ENCODE measurements at regions not wholly inside any gene's neighbourhood (a gene's known extent, or its start where the extent isn't known, plus 50 kb on each side); places are given as distances from the start of the nearest gene placed in this dataset.
A peak's percentile ranks its signal among the peaks of the same experiment; 100 is the strongest.
"Not testable (repeated sequence)": the region's sequence is repeated elsewhere in the genome, so short reads cannot be mapped to it uniquely, and the experiment has no call there.

DNA sequence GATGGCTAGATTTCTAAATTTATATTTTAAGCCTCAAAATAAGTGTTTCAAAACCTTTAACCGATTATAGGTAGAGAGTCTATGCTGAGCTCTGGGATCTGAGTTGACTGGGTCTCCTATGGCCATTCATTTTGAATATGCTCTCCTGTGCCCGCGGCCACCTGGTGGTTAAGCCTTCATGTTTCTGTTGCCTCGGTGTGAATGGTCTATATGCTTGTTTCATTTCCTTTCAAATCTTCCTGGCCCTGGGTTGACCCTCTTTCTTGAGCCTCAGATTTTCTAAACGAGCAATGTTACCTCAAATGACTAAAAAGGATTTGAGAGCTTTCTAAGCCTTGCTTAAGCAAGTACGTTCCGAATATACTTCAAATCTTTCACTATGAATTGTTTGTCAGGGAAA, 789.4 kb upstream of the KIRREL3 start:
- Histone ChIP-seq H3K9me3 (ENCODE audit: control insufficient read depth in 4 of 4, insufficient read depth in 3 of 4, low read length in 3 of 4) (no peaks in the 10 kb centered on the region), H3K9ac (ENCODE audit: insufficient read depth in 1 of 2, low read length in 2 of 2) (no peak overlapping the region), H3K27me3 (ENCODE audit: control insufficient read depth in 3 of 3, insufficient read depth in 3 of 3, low read length in 2 of 3) (no peaks in the 10 kb centered on the region), H3K4me1 (ENCODE audit: control insufficient read depth in 5 of 5, insufficient read depth in 5 of 5, low read length in 5 of 5) (no peaks in the 10 kb centered on the region), H3K36me3 (ENCODE audit: control insufficient read depth in 4 of 4, insufficient read depth in 4 of 4, low read length in 4 of 4) (no peaks in the 10 kb centered on the region), H3K27ac (ENCODE audit: low read depth in 1 of 2, low read length in 1 of 2) (no peak overlapping the region), H3K4me3 (no peak overlapping the region)
- ATAC-seq (ENCODE audit: insufficient read depth, low FRiP score) = no peak
- WGBS, 2 donors = 55% methylated on average over 7 of the region's 7 CpGs
- peak; percentile 4 to 20 (median 19) for DNase-seq
- TF ChIP-seq, protein P1, sequence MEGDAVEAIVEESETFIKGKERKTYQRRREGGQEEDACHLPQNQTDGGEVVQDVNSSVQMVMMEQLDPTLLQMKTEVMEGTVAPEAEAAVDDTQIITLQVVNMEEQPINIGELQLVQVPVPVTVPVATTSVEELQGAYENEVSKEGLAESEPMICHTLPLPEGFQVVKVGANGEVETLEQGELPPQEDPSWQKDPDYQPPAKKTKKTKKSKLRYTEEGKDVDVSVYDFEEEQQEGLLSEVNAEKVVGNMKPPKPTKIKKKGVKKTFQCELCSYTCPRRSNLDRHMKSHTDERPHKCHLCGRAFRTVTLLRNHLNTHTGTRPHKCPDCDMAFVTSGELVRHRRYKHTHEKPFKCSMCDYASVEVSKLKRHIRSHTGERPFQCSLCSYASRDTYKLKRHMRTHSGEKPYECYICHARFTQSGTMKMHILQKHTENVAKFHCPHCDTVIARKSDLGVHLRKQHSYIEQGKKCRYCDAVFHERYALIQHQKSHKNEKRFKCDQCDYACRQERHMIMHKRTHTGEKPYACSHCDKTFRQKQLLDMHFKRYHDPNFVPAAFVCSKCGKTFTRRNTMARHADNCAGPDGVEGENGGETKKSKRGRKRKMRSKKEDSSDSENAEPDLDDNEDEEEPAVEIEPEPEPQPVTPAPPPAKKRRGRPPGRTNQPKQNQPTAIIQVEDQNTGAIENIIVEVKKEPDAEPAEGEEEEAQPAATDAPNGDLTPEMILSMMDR (IDR thresholded peaks at IDR 0.05; ENCODE audit: control extremely low read depth, extremely low read depth) = no peak

DNA sequence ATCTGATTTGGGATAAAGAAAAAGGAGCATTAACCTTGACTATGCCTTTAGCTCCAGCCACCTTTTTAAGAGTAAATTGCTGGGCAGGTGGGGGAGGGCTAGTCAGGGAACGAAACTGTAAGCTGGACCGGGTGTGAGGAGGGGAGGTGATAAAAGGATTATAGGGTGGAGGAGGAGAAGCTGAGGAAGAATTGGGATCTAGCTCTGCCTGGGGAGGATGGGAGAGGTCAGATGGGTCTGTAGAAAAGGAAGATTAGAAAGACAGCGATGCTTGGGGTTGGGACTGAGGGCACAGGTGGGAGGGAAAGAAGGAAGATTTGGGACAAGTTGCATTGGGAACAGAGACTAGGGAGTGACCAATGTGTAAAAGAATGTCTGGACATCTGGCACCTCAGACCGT, 772.4 kb upstream of the KIRREL3 start:
- not testable (repeated sequence) for H3K27ac ChIP-seq (ENCODE audit: low read depth in 1 of 2, low read length in 1 of 2); H3K36me3 ChIP-seq (ENCODE audit: control insufficient read depth in 4 of 4, insufficient read depth in 4 of 4, low read length in 4 of 4); H3K9ac ChIP-seq (ENCODE audit: insufficient read depth in 1 of 2, low read length in 2 of 2); H3K4me3 ChIP-seq; ATAC-seq (ENCODE audit: insufficient read depth, low FRiP score); DNase-seq; H3K4me1 ChIP-seq (ENCODE audit: control insufficient read depth in 5 of 5, insufficient read depth in 5 of 5, low read length in 5 of 5); H3K27me3 ChIP-seq (ENCODE audit: control insufficient read depth in 3 of 3, insufficient read depth in 3 of 3, low read length in 2 of 3); H3K9me3 ChIP-seq (ENCODE audit: control insufficient read depth in 4 of 4, insufficient read depth in 3 of 4, low read length in 3 of 4)
- WGBS, 2 donors = 79 to 88% methylated on average over 4 of the region's 4 CpGs

DNA sequence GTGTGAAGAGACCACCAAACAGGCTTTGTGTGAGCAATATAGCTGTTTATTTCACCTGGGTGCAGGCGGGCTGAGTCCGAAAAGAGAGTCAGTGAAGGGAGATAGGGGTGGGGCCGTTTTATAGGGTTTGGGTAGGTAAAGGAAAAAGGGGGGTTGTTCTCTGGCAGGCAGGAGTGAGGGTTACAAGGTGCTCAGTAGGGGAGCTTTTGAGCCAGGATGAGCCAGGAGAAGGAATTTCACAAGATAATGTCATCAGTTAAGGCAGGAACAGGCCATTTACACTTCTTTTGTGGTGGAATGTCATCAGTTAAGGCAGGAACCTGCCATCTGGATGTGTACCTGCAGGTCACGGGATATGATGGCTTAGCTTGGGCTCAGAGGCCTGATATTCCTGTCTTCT, 768.4 kb upstream of the KIRREL3 start:
- WGBS, 2 donors = 76 to 85% methylated on average over 4 of the region's 4 CpGs
- not testable (repeated sequence) for H3K9ac ChIP-seq (ENCODE audit: insufficient read depth in 1 of 2, low read length in 2 of 2); ATAC-seq (ENCODE audit: insufficient read depth, low FRiP score); H3K9me3 ChIP-seq (ENCODE audit: control insufficient read depth in 4 of 4, insufficient read depth in 3 of 4, low read length in 3 of 4); DNase-seq; H3K4me3 ChIP-seq; H3K27ac ChIP-seq (ENCODE audit: low read depth in 1 of 2, low read length in 1 of 2); H3K36me3 ChIP-seq (ENCODE audit: control insufficient read depth in 4 of 4, insufficient read depth in 4 of 4, low read length in 4 of 4); H3K27me3 ChIP-seq (ENCODE audit: control insufficient read depth in 3 of 3, insufficient read depth in 3 of 3, low read length in 2 of 3); H3K4me1 ChIP-seq (ENCODE audit: control insufficient read depth in 5 of 5, insufficient read depth in 5 of 5, low read length in 5 of 5)

DNA sequence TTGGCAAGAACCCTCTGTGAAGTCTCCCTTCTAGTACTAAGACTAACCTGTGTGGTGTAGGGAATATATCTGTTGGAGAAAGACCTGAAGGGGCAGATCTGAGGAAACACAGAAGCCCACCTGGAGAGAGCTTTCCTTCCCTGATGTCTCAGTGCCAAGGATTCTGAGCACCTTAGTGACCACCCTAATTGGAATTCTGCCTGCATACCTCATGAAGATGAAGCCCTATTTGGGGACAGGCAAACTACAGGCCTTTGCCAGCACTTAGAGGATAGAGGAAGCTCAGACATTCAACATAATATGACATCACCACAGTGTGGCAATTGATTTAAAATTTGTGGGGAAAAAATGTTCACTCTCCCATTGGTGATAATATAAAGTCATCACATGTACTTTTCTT, 766.2 kb upstream of the KIRREL3 start:
- TF ChIP-seq, protein P1 (IDR thresholded peaks at IDR 0.05; ENCODE audit: control extremely low read depth, extremely low read depth) = no peak
- Histone ChIP-seq H3K36me3 (ENCODE audit: control insufficient read depth in 4 of 4, insufficient read depth in 4 of 4, low read length in 4 of 4) (no peaks in the 10 kb centered on the region), H3K4me1 (ENCODE audit: control insufficient read depth in 5 of 5, insufficient read depth in 5 of 5, low read length in 5 of 5) (peaks cover 0 to 2% (median 0%) of the 10 kb centered on the region in 5 donors), H3K27ac (ENCODE audit: low read depth in 1 of 2, low read length in 1 of 2) (peak overlapping the region in 1 of 2 donors; percentile 16), H3K4me3 (no peak overlapping the region), H3K9me3 (ENCODE audit: control insufficient read depth in 4 of 4, insufficient read depth in 3 of 4, low read length in 3 of 4) (no peaks in the 10 kb centered on the region), H3K27me3 (ENCODE audit: control insufficient read depth in 3 of 3, insufficient read depth in 3 of 3, low read length in 2 of 3) (no peaks in the 10 kb centered on the region), H3K9ac (ENCODE audit: insufficient read depth in 1 of 2, low read length in 2 of 2) (no peak overlapping the region)
- DNase-seq (no peak), ATAC-seq (ENCODE audit: insufficient read depth, low FRiP score) (no peak)

DNA sequence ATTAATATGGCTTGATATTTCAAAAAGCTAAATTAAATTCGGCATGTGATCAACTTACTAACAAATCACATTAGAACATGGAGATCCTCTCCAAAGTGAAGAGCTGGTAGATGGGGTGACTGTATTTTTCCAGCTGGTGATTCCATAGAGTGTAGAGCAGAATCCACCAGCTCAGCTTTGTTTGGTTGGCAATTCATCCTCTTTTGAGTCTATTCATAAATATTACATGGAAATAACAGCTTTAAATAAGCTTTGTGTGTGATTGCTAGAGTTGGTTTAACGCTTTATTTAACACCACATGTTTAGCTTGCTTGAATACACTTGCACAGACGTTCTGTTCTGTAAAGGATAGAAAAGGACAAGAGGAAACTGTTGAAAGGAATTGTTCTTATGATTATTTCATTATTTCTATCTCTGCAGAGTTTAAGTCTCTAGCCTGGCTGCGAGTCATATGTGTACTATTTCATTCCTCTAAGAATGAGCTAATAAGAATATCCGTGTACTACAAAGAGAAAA, 738.3 kb upstream of the KIRREL3 start:
- no peak overlapping the region for H3K27ac ChIP-seq (ENCODE audit: low read depth in 1 of 2, low read length in 1 of 2)
- H3K4me1 ChIP-seq (ENCODE audit: control insufficient read depth in 5 of 5, insufficient read depth in 5 of 5, low read length in 5 of 5) = no peaks in the 10 kb centered on the region
- H3K27me3 ChIP-seq (ENCODE audit: control insufficient read depth in 3 of 3, insufficient read depth in 3 of 3, low read length in 2 of 3) = no peaks in the 10 kb centered on the region
- TF ChIP-seq, protein P1 (IDR thresholded peaks at IDR 0.05; ENCODE audit: control extremely low read depth, extremely low read depth) = no peak
- WGBS, 2 donors = 86 to 89% methylated on average over 5 of the region's 5 CpGs
- H3K9me3 ChIP-seq (ENCODE audit: control insufficient read depth in 4 of 4, insufficient read depth in 3 of 4, low read length in 3 of 4) = no peaks in the 10 kb centered on the region
- no peak for ATAC-seq (ENCODE audit: insufficient read depth, low FRiP score)
- H3K9ac ChIP-seq (ENCODE audit: insufficient read depth in 1 of 2, low read length in 2 of 2) = no peak overlapping the region
- H3K4me3 ChIP-seq = no peak overlapping the region
- H3K36me3 ChIP-seq (ENCODE audit: control insufficient read depth in 4 of 4, insufficient read depth in 4 of 4, low read length in 4 of 4) = no peaks in the 10 kb centered on the region
- no peak for DNase-seq
